DND-41 (cell line): ENCODE measurements at regions not wholly inside any gene's neighbourhood (a gene's known extent, or its start where the extent isn't known, plus 50 kb on each side); places are given as distances from the start of the nearest gene placed in this dataset.

ENCODE experiments used
- EZH2 ChIP-seq: IDR thresholded peaks from 3 replicates; pipeline ENCODE4 v1.6.1; 2012; ENCODE audit warnings: borderline replicate concordance, low read depth, mild to moderate bottlenecking, moderate library complexity, low read length, inconsistent platforms; ENCODE audit not compliant: severe bottlenecking
- TF ChIP-seq, protein P1 (sequence below): IDR thresholded peaks from 2 replicates; pipeline ENCODE4 v1.5.1; 2012; ENCODE audit warnings: borderline replicate concordance, low read length, moderate library complexity, mild to moderate bottlenecking; ENCODE audit not compliant: poor library complexity, severe bottlenecking; ENCODE audit errors: extremely low read depth

DNA sequence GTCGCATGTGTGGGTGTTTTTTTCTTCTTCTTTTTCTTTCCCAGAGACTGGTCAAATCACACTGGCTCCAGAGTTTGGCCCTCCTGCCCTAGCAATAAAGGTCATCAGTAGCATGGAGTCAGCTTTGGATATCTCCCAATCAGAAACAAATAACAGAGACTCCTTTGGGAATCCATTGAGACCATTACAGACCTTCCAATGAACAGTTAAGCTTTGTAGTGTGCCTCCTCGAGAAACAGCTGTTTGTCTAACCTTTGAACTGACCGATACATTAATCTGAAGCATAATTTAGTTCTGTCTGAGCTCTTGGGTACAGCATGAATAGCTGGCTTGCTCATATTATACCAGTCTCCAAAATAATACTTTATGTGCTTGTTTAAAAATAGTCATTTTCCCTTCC is 1103.2 kb downstream of the GATA3 start:
- TF ChIP-seq, protein P1, sequence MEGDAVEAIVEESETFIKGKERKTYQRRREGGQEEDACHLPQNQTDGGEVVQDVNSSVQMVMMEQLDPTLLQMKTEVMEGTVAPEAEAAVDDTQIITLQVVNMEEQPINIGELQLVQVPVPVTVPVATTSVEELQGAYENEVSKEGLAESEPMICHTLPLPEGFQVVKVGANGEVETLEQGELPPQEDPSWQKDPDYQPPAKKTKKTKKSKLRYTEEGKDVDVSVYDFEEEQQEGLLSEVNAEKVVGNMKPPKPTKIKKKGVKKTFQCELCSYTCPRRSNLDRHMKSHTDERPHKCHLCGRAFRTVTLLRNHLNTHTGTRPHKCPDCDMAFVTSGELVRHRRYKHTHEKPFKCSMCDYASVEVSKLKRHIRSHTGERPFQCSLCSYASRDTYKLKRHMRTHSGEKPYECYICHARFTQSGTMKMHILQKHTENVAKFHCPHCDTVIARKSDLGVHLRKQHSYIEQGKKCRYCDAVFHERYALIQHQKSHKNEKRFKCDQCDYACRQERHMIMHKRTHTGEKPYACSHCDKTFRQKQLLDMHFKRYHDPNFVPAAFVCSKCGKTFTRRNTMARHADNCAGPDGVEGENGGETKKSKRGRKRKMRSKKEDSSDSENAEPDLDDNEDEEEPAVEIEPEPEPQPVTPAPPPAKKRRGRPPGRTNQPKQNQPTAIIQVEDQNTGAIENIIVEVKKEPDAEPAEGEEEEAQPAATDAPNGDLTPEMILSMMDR, result no peak
- no peak for TF ChIP-seq EZH2
